ENCODE measurements at regions not wholly inside any gene's neighbourhood (a gene's known extent, or its start where the extent isn't known, plus 50 kb on each side); places are given as distances from the start of the nearest gene placed in this dataset.

DNA sequence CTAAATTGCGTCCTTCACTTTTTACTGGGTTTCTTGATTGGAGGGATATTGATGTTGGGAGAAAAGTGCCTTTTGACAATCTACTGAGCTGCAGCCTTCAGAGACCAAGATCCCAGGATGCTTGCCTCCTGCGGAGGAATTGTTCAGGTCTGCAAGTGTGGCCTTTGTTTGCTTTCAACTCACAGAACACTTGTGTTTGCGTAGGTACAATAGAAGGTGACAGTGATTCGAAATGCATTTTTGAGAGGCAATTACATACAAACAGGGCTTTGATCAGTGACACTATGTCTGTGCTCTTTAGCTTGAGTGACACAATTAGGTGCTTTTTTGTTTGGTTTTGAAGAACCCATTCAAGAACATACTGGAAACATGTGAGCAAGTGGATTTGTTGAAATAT lies 600.6 kb downstream of the QKI start:
- TF ChIP-seq CTCF (IDR thresholded peaks at IDR 0.05; ENCODE audit: low read length) (no peak), EZH2 (optimal IDR thresholded peaks at IDR 0.05; ENCODE audit: low read depth, low read length) (no peak)

All from MM.1S (cell line).